ENCODE measurements at regions not wholly inside any gene's neighbourhood (a gene's known extent, or its start where the extent isn't known, plus 50 kb on each side); places are given as distances from the start of the nearest gene placed in this dataset.

- Histone ChIP-seq H3K9me3 (ENCODE audit: control insufficient read depth in 2 of 2, insufficient read depth in 1 of 2, low read length in 1 of 2) (no peaks in the 10 kb centered on the region), H3K4me3 (ENCODE audit: low read length in 2 of 2) (no peak overlapping the region), H3K36me3 (ENCODE audit: control insufficient read depth in 2 of 2, insufficient read depth in 2 of 2, low read length in 1 of 2) (no peaks in the 10 kb centered on the region), H3K27me3 (ENCODE audit: control insufficient read depth in 2 of 2, insufficient read depth in 1 of 2, low read length in 1 of 2) (no peaks in the 10 kb centered on the region), H3K27ac (ENCODE audit: low read depth in 1 of 2, low read length in 1 of 2) (no peak overlapping the region), H3K4me1 (ENCODE audit: control insufficient read depth in 2 of 2, insufficient read depth in 2 of 2, low read length in 2 of 2) (no peaks in the 10 kb centered on the region)
- WGBS: 91% methylated on average over 4 of the region's 4 CpGs
- no peak for DNase-seq (ENCODE audit: low read depth in 6 of 9, low spot score in 9 of 9)
Measured at GRCh38 chr7:41244246-41244645, 458.6 kb downstream of the INHBA start.

DNA sequence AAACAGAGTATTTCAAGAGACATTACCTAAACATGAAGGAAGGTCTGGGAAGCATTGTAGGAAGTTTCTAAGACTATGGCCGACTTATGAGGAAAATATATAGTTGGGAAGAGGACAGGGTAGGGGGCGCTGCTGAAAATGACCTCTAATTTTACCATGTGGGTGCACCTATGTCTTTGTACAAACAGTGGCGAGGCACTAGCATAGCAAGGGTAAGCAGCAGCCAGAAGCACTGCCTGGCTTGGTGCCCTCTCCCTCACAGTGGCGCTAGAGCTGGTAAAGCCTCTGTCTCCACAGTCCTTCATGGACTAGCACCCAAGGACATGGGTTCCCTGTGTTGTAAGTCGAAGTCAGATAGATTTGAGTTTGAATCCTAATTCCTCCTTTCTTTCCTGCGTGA, 461.2 kb downstream of the INHBA start:
- no peak overlapping the region for H3K27ac ChIP-seq (ENCODE audit: low read depth in 1 of 2, low read length in 1 of 2)
- no peak for DNase-seq (ENCODE audit: low read depth in 6 of 9, low spot score in 9 of 9)
- H3K4me3 ChIP-seq (ENCODE audit: low read length in 2 of 2): no peak overlapping the region
- H3K9me3 ChIP-seq (ENCODE audit: control insufficient read depth in 2 of 2, insufficient read depth in 1 of 2, low read length in 1 of 2): no peaks in the 10 kb centered on the region
- WGBS: 93% methylated on average over 6 of the region's 6 CpGs
- H3K4me1 ChIP-seq (ENCODE audit: control insufficient read depth in 2 of 2, insufficient read depth in 2 of 2, low read length in 2 of 2): no peaks in the 10 kb centered on the region
- no peaks in the 10 kb centered on the region for H3K36me3 ChIP-seq (ENCODE audit: control insufficient read depth in 2 of 2, insufficient read depth in 2 of 2, low read length in 1 of 2)
- no peaks in the 10 kb centered on the region for H3K27me3 ChIP-seq (ENCODE audit: control insufficient read depth in 2 of 2, insufficient read depth in 1 of 2, low read length in 1 of 2)

DNA sequence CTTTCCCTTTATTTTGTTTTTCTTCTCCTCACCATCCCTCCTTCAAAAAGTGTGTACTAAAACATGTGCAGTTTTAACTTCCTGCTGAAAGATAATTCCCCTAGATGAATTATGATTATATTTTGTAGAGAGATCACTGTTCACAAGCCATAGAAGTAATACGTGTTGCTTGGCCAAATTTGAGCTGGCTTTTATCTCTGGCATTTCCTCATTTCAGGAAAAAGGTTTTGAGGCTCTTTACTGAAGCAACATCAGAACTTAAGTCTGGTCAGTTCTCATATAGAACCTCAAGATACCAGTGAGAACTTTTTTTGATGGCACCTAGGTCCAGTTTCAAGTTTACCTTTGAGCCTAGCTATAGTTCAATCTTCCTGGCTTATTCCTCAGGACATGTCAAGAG, 463.3 kb downstream of the INHBA start:
- no peaks in the 10 kb centered on the region for H3K27me3 ChIP-seq (ENCODE audit: control insufficient read depth in 2 of 2, insufficient read depth in 1 of 2, low read length in 1 of 2)
- DNase-seq (ENCODE audit: low read depth in 6 of 9, low spot score in 9 of 9): no peak
- H3K9me3 ChIP-seq (ENCODE audit: control insufficient read depth in 2 of 2, insufficient read depth in 1 of 2, low read length in 1 of 2): no peaks in the 10 kb centered on the region
- H3K36me3 ChIP-seq (ENCODE audit: control insufficient read depth in 2 of 2, insufficient read depth in 2 of 2, low read length in 1 of 2): no peaks in the 10 kb centered on the region
- no peak overlapping the region for H3K4me3 ChIP-seq (ENCODE audit: low read length in 2 of 2)
- 93% methylated on average over 1 of the region's 1 CpG for WGBS
- H3K4me1 ChIP-seq (ENCODE audit: control insufficient read depth in 2 of 2, insufficient read depth in 2 of 2, low read length in 2 of 2): no peaks in the 10 kb centered on the region
- no peak overlapping the region for H3K27ac ChIP-seq (ENCODE audit: low read depth in 1 of 2, low read length in 1 of 2)

GRCh38 chr7:41238851-41239331, 464.0 kb downstream of the INHBA start:
- WGBS: 69% methylated on average over 1 of the region's 1 CpG
- Histone ChIP-seq H3K36me3 (ENCODE audit: control insufficient read depth in 2 of 2, insufficient read depth in 2 of 2, low read length in 1 of 2) (no peaks in the 10 kb centered on the region), H3K9me3 (ENCODE audit: control insufficient read depth in 2 of 2, insufficient read depth in 1 of 2, low read length in 1 of 2) (no peaks in the 10 kb centered on the region), H3K27ac (ENCODE audit: low read depth in 1 of 2, low read length in 1 of 2) (no peak overlapping the region), H3K4me1 (ENCODE audit: control insufficient read depth in 2 of 2, insufficient read depth in 2 of 2, low read length in 2 of 2) (no peaks in the 10 kb centered on the region), H3K4me3 (ENCODE audit: low read length in 2 of 2) (no peak overlapping the region), H3K27me3 (ENCODE audit: control insufficient read depth in 2 of 2, insufficient read depth in 1 of 2, low read length in 1 of 2) (no peaks in the 10 kb centered on the region)
- DNase-seq (ENCODE audit: low read depth in 6 of 9, low spot score in 9 of 9): no peak

GRCh38 chr7:41237956-41238355, 464.9 kb downstream of the INHBA start:
- Histone ChIP-seq H3K27me3 (ENCODE audit: control insufficient read depth in 2 of 2, insufficient read depth in 1 of 2, low read length in 1 of 2) (no peaks in the 10 kb centered on the region), H3K36me3 (ENCODE audit: control insufficient read depth in 2 of 2, insufficient read depth in 2 of 2, low read length in 1 of 2) (no peaks in the 10 kb centered on the region), H3K4me1 (ENCODE audit: control insufficient read depth in 2 of 2, insufficient read depth in 2 of 2, low read length in 2 of 2) (no peaks in the 10 kb centered on the region), H3K27ac (ENCODE audit: low read depth in 1 of 2, low read length in 1 of 2) (no peak overlapping the region), H3K9me3 (ENCODE audit: control insufficient read depth in 2 of 2, insufficient read depth in 1 of 2, low read length in 1 of 2) (no peaks in the 10 kb centered on the region), H3K4me3 (ENCODE audit: low read length in 2 of 2) (no peak overlapping the region)
- no peak for DNase-seq (ENCODE audit: low read depth in 6 of 9, low spot score in 9 of 9)
- WGBS: 95% methylated on average over 4 of the region's 4 CpGs

DNA sequence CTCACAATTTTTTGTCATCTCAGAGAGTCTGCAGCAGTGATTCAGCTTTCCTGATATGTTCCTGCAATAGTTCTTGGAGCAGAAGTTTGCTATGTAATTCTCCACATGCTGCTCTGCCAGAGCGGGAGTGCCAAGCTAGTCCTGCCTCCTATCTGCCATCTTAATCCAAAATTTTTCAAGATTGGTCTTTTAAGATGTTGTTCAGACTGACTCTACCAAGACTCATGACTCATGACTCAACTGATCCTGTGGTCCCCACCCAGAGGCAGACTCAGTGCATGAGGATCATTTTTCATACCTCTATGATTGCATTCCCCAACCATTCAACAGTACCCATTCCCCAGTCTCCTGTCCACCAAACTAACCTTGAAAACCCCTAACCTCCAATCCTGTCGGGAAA, 470.8 kb downstream of the INHBA start:
- H3K27me3 ChIP-seq (ENCODE audit: control insufficient read depth in 2 of 2, insufficient read depth in 1 of 2, low read length in 1 of 2): no peaks in the 10 kb centered on the region
- peaks cover 0 to 4% of the 10 kb centered on the region in 2 donors for H3K9me3 ChIP-seq (ENCODE audit: control insufficient read depth in 2 of 2, insufficient read depth in 1 of 2, low read length in 1 of 2)
- no peak for DNase-seq (ENCODE audit: low read depth in 6 of 9, low spot score in 9 of 9)
- 97% methylated on average over 2 of the region's 2 CpGs for WGBS
- H3K27ac ChIP-seq (ENCODE audit: low read depth in 1 of 2, low read length in 1 of 2): no peak overlapping the region
- no peaks in the 10 kb centered on the region for H3K36me3 ChIP-seq (ENCODE audit: control insufficient read depth in 2 of 2, insufficient read depth in 2 of 2, low read length in 1 of 2)
- H3K4me1 ChIP-seq (ENCODE audit: control insufficient read depth in 2 of 2, insufficient read depth in 2 of 2, low read length in 2 of 2): no peaks in the 10 kb centered on the region
- no peak overlapping the region for H3K4me3 ChIP-seq (ENCODE audit: low read length in 2 of 2)

GRCh38 chr7:41224063-41224763, 478.7 kb downstream of the INHBA start:
- no peaks in the 10 kb centered on the region for H3K4me1 ChIP-seq (ENCODE audit: control insufficient read depth in 2 of 2, insufficient read depth in 2 of 2, low read length in 2 of 2)
- H3K36me3 ChIP-seq (ENCODE audit: control insufficient read depth in 2 of 2, insufficient read depth in 2 of 2, low read length in 1 of 2): no peaks in the 10 kb centered on the region
- 97% methylated on average over 6 of the region's 6 CpGs for whole genome bisulfite sequencing
- H3K9me3 ChIP-seq (ENCODE audit: control insufficient read depth in 2 of 2, insufficient read depth in 1 of 2, low read length in 1 of 2): no peaks in the 10 kb centered on the region
- H3K4me3 ChIP-seq (ENCODE audit: low read length in 2 of 2): no peak overlapping the region
- no peak for DNase-seq (ENCODE audit: low read depth in 6 of 9, low spot score in 9 of 9)
- no peaks in the 10 kb centered on the region for H3K27me3 ChIP-seq (ENCODE audit: control insufficient read depth in 2 of 2, insufficient read depth in 1 of 2, low read length in 1 of 2)
- no peak overlapping the region for H3K27ac ChIP-seq (ENCODE audit: low read depth in 1 of 2, low read length in 1 of 2)

DNA sequence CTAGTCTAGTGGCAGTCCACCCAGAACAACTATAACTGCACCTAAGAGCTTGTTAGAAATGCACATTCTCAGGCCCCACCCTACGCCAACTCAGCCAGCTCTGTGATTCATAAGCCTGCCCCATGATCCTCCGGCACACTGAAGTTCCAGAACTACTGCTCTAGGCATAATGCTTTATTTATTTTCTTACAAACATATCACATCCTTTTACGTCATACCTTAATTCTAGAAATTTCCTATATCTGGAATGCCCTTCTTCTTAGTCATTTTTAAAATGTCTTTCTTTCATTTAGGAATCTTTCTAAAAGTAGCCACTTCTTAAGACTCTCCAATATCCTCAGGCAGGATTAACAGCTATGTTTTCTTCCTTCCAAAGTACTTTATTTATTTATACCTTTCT, 480.1 kb downstream of the INHBA start:
- 98% methylated on average over 3 of the region's 3 CpGs for WGBS
- H3K27ac ChIP-seq (ENCODE audit: low read depth in 1 of 2, low read length in 1 of 2): no peak overlapping the region
- H3K9me3 ChIP-seq (ENCODE audit: control insufficient read depth in 2 of 2, insufficient read depth in 1 of 2, low read length in 1 of 2): no peaks in the 10 kb centered on the region
- H3K4me3 ChIP-seq (ENCODE audit: low read length in 2 of 2): no peak overlapping the region
- H3K36me3 ChIP-seq (ENCODE audit: control insufficient read depth in 2 of 2, insufficient read depth in 2 of 2, low read length in 1 of 2): no peaks in the 10 kb centered on the region
- H3K27me3 ChIP-seq (ENCODE audit: control insufficient read depth in 2 of 2, insufficient read depth in 1 of 2, low read length in 1 of 2): no peaks in the 10 kb centered on the region
- DNase-seq (ENCODE audit: low read depth in 6 of 9, low spot score in 9 of 9): no peak
- no peaks in the 10 kb centered on the region for H3K4me1 ChIP-seq (ENCODE audit: control insufficient read depth in 2 of 2, insufficient read depth in 2 of 2, low read length in 2 of 2)

GRCh38 chr7:41220266-41220665, 482.6 kb downstream of the INHBA start:
- no peaks in the 10 kb centered on the region for H3K27me3 ChIP-seq (ENCODE audit: control insufficient read depth in 2 of 2, insufficient read depth in 1 of 2, low read length in 1 of 2)
- WGBS: 90% methylated on average over 1 of the region's 1 CpG
- no peak overlapping the region for H3K4me3 ChIP-seq (ENCODE audit: low read length in 2 of 2)
- H3K9me3 ChIP-seq (ENCODE audit: control insufficient read depth in 2 of 2, insufficient read depth in 1 of 2, low read length in 1 of 2): no peaks in the 10 kb centered on the region
- H3K4me1 ChIP-seq (ENCODE audit: control insufficient read depth in 2 of 2, insufficient read depth in 2 of 2, low read length in 2 of 2): no peaks in the 10 kb centered on the region
- no peak overlapping the region for H3K27ac ChIP-seq (ENCODE audit: low read depth in 1 of 2, low read length in 1 of 2)
- H3K36me3 ChIP-seq (ENCODE audit: control insufficient read depth in 2 of 2, insufficient read depth in 2 of 2, low read length in 1 of 2): no peaks in the 10 kb centered on the region
- DNase-seq (ENCODE audit: low read depth in 6 of 9, low spot score in 9 of 9): no peak
